ENCODE measurements at regions not wholly inside any gene's neighbourhood (a gene's known extent, or its start where the extent isn't known, plus 50 kb on each side); places are given as distances from the start of the nearest gene placed in this dataset.

DNA sequence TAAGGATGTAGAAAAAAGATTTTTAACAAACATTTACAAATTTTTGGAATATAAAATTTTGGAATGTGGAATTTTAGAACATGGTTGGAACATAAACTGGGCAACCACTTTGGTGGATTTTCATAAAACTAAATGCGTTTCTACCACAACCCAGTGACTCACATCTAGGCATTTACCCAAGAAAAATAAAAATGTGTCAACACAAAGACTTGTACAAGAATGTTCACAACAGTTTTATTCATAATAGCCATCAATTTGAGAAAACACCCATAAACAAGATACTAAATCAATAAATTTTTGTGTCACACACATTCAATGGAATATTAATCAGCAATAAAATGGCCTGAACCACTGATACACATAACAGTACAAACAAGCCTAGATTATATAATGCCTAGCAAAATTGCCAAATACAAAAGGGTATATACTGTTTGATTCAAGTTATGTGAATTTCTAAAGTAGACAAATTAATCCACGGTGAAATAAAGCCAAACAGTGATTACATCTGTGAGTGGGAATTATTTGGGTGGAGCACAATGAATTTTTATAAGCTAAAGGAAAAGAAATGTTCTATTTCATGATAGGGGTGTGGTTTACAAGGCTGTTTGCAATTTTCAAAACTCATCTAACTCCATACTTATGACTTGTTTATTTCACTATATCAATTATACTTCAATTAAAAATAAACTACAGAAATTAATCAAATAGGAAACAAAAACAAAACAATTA, 415.2 kb upstream of the OR4E1 start:
- DNase-seq = no peak

GRCh38 chr14:22086131-22086530, 412.5 kb upstream of the OR4E1 start:
- no peak for DNase-seq

DNA sequence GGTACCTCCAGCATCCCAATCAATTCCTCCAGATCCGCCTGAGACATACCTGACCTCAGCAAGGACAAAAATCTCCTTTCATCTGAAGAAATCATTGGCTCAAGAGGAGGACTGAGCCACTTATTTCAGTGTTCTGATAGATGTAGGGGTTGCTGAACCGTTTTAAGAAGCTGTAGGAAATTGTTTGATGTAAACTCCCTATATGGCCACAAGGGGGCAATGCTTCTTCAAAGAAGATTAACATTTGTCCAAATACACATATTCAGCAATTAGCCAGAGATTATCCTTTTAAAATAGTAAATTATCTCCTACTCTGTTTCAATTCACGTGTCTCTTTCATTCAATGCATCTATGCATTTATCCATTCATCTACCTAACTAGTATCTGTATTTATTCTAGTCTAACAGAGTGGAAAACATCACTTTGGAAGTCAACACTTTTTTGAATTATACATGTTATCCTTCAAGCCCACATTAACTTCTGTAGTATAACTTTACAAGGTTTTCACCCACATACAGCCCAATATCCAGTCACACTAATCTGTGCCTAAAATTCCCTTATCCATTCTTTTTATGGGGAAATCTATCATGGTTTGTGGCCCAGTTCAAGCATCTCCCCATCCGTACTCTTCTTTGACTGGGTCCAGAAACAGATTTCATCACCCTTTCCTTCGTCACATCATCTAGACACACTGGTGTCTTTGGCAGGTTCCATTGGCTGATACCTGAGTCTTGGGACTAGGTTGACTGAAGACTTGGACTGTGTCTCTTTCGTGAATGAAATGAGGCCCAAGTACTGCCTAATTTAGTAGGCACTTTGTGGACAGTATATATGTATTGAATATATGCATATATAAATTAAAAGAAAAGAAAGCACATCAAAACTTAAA, 411.0 kb upstream of the OR4E1 start:
- DNase-seq = peak in 1 of 2 experiments; percentile 26

GRCh38 chr14:22081337-22081736, 407.7 kb upstream of the OR4E1 start:
- no peak for DNase-seq

- no peak for DNase-seq
Measured at GRCh38 chr14:22079766-22080165, 406.1 kb upstream of the OR4E1 start.

DNA sequence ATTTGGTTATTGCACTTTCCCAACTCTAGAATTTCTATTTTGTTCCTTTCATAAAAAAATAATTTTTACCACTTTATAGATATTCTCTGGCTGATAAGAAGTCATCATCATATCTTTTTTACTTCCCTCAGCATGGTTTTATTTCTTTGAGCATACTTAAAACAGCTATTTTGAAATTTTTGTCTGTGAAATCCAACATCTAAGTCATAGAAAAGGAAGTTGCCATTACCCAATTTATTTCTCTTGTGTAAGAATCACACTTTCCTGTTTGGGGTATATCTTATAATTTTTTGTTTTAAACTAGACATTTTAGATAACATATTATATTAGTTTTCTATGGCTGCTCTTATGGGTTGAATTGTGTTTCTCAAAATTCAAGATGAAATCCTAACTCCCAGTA, 400.2 kb upstream of the OR4E1 start:
- DNase-seq = no peak

- no peak for DNase-seq
Measured at GRCh38 chr14:22071006-22071405, 397.4 kb upstream of the OR4E1 start.

DNA sequence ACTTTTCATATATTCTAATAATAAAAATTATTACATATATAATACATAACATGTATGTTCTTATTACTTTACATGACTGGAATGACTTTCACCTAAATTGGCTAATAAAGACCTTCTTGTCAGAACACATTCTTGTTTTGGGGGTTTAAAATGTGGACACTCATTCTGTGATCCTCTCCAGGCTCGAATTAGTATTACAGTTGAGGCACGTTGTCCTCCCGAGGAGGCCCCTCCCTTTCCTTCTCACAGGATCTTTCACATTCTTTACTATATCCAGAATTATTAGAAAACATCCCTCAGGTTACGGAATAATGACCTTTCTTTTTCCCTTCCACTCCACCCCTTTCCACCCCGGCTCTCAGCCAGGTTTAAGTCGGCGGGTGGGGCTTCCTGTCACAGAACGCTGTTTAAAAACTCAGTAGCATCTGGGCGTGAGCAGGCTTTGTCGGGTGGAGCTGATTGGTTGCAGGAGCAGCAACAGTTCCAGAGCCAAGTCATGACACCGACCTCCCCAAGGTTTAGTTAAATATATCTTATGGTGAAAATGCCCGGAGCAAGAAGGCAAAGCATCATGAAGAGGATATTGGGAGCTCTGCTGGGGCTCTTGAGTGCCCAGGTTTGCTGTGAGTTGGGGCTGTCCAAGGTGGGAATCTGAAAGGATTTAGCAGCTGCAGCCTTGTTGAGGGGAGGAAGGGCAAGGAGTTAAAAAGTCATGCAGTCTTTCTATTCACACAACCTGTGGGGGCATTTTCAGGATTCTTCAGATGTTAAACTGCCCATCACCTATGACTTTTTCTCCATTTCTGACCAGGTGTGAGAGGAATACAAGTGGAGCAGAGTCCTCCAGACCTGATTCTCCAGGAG, 396.7 kb upstream of the OR4E1 start:
- DNase-seq = no peak

DNA sequence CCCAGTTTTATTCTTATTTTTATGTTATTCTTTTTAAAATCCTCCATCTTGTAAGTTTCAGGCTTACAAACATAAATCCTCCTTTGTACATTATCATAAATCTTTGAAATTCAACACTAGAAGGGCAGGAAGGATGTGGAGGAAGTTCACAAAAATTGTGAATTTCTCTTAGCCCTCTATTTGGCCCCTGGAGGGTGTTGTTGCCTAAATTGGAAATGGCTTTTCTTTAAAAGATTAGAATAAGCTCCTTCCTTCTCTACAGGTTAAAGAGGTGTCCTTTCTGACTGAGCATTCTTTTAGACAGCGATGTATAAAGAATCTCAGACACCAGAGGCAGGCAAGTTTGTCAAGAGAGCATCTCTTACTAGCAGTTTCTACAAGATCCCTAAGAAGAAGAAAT, 391.7 kb upstream of the OR4E1 start:
- DNase-seq = no peak

DNA sequence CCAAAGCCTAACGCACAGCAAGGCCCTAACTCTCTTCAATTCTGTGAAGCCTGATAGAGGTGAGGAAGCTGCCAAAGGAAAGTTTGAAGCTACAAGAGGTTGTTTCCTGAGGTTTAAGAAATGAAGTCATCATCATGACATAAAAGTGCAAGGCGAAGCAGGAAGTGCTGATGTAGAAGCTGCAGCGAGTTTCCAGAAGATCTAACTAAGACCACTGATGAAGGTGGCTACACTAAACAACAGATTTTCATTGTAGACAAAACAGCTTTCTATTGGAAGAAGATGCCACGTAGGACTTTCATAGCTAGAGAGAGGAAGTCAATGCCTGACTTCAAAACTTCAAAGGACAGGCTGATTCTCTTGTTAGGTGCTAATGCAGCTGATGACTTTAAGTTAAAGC, 385.6 kb upstream of the OR4E1 start:
- DNase-seq = no peak

GRCh38 chr14:22052795-22053194, 379.2 kb upstream of the OR4E1 start:
- no peak for DNase-seq

DNA sequence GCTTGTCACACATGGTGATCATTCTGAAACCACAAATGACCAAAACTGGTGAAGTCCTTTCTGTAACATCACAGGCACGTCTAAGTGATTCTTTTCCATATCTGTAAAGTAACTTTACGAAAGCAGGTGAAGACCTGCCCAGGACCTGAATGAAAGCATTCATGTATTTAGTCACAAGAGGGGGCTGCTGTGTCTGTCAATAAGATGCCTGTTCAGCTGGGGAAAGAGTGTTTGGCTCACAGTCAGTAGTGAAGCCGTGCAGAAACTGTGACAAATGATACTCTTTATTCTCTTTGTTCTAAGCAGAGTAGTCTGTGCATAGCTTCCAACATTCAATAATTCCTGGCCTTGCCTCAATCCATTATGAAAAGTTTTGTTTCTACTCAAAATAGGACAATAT, 373.5 kb upstream of the OR4E1 start:
- no peak for DNase-seq

- no peak for DNase-seq
Measured at GRCh38 chr14:22046063-22046462, 372.4 kb upstream of the OR4E1 start.

DNA sequence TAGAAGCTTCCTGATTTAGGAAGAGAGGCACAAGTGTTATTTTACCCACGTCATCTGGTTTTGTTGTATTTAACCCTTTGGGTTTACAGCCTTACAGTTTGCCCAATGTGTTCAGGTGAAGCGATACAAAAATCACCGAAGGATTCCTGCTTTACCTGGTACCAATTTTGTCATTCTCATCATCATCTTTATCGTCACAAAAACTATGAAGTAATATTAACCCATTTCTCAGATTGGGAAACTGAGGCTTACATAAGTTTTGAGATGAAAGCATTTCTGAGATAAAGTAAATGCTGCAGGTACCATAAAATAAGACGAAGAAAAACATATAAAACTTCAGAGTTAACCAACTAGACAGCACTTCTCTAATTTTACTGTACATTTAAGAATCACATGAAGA, 370.6 kb upstream of the OR4E1 start:
- DNase-seq = no peak

DNA sequence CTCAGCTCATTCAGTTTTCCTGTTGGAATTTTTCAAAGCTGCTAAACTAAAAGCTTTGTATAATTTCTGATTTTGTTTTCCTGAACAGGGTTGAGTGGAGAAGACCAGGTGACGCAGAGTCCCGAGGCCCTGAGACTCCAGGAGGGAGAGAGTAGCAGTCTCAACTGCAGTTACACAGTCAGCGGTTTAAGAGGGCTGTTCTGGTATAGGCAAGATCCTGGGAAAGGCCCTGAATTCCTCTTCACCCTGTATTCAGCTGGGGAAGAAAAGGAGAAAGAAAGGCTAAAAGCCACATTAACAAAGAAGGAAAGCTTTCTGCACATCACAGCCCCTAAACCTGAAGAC, 367.1 kb upstream of the OR4E1 start:
- DNase-seq = no peak

DNA sequence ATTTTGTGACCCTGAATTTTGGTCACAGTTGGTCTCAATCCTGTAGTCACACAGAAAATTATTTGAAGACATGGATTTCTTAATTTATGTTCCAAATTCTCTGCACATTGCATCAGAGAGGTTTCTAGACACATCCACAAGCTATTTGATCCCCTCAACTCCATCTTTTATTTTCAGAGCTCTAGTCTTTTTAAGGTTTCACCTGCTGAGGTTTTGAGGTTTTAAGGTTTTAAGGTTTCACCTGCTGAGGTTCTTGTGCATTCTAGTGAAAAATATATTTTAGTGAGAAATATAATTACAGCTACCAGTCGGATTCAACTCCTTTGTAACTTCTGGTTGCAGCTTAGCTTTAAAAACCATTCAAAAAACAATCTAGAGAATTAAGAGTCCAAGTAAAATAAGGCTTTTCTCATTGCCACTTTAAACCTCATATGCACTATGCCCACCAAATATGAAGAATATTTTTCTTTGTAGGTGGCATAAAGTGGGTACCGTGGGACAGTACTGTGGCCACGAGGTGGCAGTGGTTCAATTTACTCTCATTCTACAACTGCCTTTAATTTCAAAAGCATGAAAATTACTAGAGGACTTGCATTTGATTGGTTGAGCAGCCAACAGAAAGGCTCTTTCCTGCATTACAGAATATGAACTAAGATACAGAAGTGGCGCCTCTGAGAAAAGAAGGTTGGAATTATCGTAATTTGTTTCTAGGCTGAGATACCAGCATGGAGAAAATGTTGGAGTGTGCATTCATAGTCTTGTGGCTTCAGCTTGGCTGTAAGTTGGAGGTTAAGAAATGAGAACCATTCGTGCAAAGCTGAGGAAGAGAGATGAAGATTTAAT, 366.5 kb upstream of the OR4E1 start:
- DNase-seq = no peak

- DNase-seq = no peak
Measured at GRCh38 chr14:22036541-22037239, 363.1 kb upstream of the OR4E1 start.

DNA sequence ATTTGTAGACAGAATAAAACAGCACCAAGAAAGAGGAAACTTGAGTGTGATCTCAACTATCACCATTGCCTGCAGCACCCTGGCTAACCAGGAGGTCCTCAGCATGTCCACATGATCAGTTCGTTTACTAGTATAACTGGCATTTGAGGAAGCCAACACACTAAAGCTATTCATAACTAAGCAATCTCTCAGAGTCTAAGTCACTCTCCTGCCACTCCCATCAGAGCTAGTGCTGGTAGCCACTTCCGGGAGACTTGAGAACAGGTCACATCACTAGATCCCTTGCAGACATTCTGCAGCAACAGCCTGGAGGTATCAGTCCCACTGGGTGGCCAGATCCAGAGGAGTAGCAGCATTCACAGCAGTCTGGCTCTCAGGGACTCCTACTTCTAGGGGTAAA, 352.9 kb upstream of the OR4E1 start:
- no peak for DNase-seq

DNA sequence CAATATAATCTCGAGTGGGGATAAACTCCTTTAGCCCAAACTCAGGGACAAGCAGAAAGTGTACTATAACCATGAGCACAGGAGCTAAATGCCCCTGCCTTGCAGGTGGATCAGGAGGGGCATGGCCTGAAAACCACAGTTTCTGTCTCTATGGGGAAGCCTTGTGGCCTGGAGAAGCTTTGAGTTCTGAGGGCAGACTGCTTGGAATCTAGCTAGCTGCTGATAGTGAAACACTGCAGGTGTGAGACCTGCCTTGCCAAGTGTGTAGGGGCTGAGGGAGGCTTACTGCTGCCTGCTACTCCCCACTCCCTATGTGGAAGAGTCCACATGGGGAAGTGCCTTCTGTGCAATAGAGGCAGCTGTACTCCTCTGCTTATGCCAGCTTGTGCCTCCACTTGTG, 352.3 kb upstream of the OR4E1 start:
- DNase-seq = no peak

GRCh38 chr14:22024137-22024536, 350.5 kb upstream of the OR4E1 start:
- no peak for DNase-seq

GRCh38 chr14:22018890-22019289, 345.3 kb upstream of the OR4E1 start:
- DNase-seq = no peak

DNA sequence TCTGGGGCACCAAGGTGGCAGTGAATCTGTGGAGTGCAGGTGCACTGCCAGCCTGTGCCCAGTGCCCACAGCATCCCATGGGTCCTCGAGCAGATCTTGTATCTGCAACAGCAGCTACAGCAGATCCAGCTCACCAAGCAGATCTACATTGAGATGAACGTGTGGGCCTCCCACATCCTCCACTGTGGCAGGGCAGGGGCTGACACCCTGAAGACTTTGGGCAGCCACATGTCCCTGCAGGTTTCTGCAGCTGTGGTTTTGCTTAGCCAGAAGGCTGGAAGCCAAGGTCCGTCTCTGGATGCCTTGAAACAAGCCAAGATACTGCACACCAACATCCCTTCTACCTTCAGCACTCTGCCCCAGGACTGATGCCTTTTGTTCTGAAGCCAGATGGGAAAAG, 338.8 kb upstream of the OR4E1 start:
- DNase-seq = no peak

Data from NCI-H1930 (cell line).